ENCODE measurements at regions not wholly inside any gene's neighbourhood (a gene's known extent, or its start where the extent isn't known, plus 50 kb on each side); places are given as distances from the start of the nearest gene placed in this dataset.

- DNase-seq (ENCODE audit: low spot score): no peak
- H3K9me3 Mint-ChIP-seq (ENCODE audit: unreplicated experiment): no peaks in the 10 kb centered on the region
- no peaks in the 10 kb centered on the region for H3K4me1 Mint-ChIP-seq (ENCODE audit: unreplicated experiment)
- no peaks in the 10 kb centered on the region for H3K27me3 Mint-ChIP-seq (ENCODE audit: unreplicated experiment)
- H3K27ac Mint-ChIP-seq (ENCODE audit: unreplicated experiment): no peak overlapping the region
- H3K36me3 Mint-ChIP-seq (ENCODE audit: low read depth, unreplicated experiment): no peaks in the 10 kb centered on the region
- no peak for TF ChIP-seq CTCF (IDR thresholded peaks at IDR 0.05; ENCODE audit: unreplicated experiment)
- H3K4me3 Mint-ChIP-seq (ENCODE audit: unreplicated experiment): no peak overlapping the region
These were observed 479.6 kb downstream of the ADAMTS20 start for GRCh38 chr12:43072431-43072830.

- no peak for TF ChIP-seq CTCF (IDR thresholded peaks at IDR 0.05; ENCODE audit: unreplicated experiment)
- Mint-ChIP-seq H3K27ac (ENCODE audit: unreplicated experiment) (no peak overlapping the region), H3K4me1 (ENCODE audit: unreplicated experiment) (peaks cover 3% of the 10 kb centered on the region), H3K36me3 (ENCODE audit: low read depth, unreplicated experiment) (no peaks in the 10 kb centered on the region), H3K27me3 (ENCODE audit: unreplicated experiment) (no peaks in the 10 kb centered on the region), H3K9me3 (ENCODE audit: unreplicated experiment) (no peaks in the 10 kb centered on the region), H3K4me3 (ENCODE audit: unreplicated experiment) (no peak overlapping the region)
- no peak for DNase-seq (ENCODE audit: low spot score)
These were observed 480.2 kb upstream of the PRICKLE1 start for GRCh38 chr12:43069768-43070221.

GRCh38 chr12:43066471-43066870, 476.9 kb upstream of the PRICKLE1 start:
- no peak for DNase-seq (ENCODE audit: low spot score)
- TF ChIP-seq CTCF (IDR thresholded peaks at IDR 0.05; ENCODE audit: unreplicated experiment): no peak
- Mint-ChIP-seq H3K36me3 (ENCODE audit: low read depth, unreplicated experiment) (no peaks in the 10 kb centered on the region), H3K9me3 (ENCODE audit: unreplicated experiment) (no peaks in the 10 kb centered on the region), H3K27me3 (ENCODE audit: unreplicated experiment) (no peaks in the 10 kb centered on the region), H3K4me1 (ENCODE audit: unreplicated experiment) (peaks cover 3% of the 10 kb centered on the region), H3K4me3 (ENCODE audit: unreplicated experiment) (no peak overlapping the region), H3K27ac (ENCODE audit: unreplicated experiment) (no peak overlapping the region)

GRCh38 chr12:43063650-43064049, 474.1 kb upstream of the PRICKLE1 start:
- Mint-ChIP-seq H3K36me3 (ENCODE audit: low read depth, unreplicated experiment) (no peaks in the 10 kb centered on the region), H3K27ac (ENCODE audit: unreplicated experiment) (no peak overlapping the region), H3K4me1 (ENCODE audit: unreplicated experiment) (peaks cover 3% of the 10 kb centered on the region), H3K4me3 (ENCODE audit: unreplicated experiment) (no peak overlapping the region), H3K9me3 (ENCODE audit: unreplicated experiment) (no peaks in the 10 kb centered on the region), H3K27me3 (ENCODE audit: unreplicated experiment) (no peaks in the 10 kb centered on the region)
- DNase-seq (ENCODE audit: low spot score): no peak
- TF ChIP-seq CTCF (IDR thresholded peaks at IDR 0.05; ENCODE audit: unreplicated experiment): no peak

- H3K4me3 Mint-ChIP-seq (ENCODE audit: unreplicated experiment): no peak overlapping the region
- H3K4me1 Mint-ChIP-seq (ENCODE audit: unreplicated experiment): peaks cover 3% of the 10 kb centered on the region
- no peaks in the 10 kb centered on the region for H3K9me3 Mint-ChIP-seq (ENCODE audit: unreplicated experiment)
- H3K27me3 Mint-ChIP-seq (ENCODE audit: unreplicated experiment): no peaks in the 10 kb centered on the region
- no peak for DNase-seq (ENCODE audit: low spot score)
- no peak for TF ChIP-seq CTCF (IDR thresholded peaks at IDR 0.05; ENCODE audit: unreplicated experiment)
- no peaks in the 10 kb centered on the region for H3K36me3 Mint-ChIP-seq (ENCODE audit: low read depth, unreplicated experiment)
- H3K27ac Mint-ChIP-seq (ENCODE audit: unreplicated experiment): no peak overlapping the region
These were observed 472.8 kb upstream of the PRICKLE1 start for GRCh38 chr12:43062201-43062895.

Measured in endothelial cell (in vitro differentiated cells).